ENCODE measurements at regions not wholly inside any gene's neighbourhood (a gene's known extent, or its start where the extent isn't known, plus 50 kb on each side); places are given as distances from the start of the nearest gene placed in this dataset.

- FAIRE-seq: no peak
- TF ChIP-seq POLR2A (IDR thresholded peaks at IDR 0.05; ENCODE audit: low read depth, low read length): no peak
Measured at GRCh38 chr13:71055644-71056043, 811.4 kb downstream of the DACH1 start.

GRCh38 chr13:71055047-71055446, 812.0 kb downstream of the DACH1 start:
- FAIRE-seq: no peak
- DNase-seq (ENCODE audit: insufficient read length, low spot score): no peak
- TF ChIP-seq POLR2A (IDR thresholded peaks at IDR 0.05; ENCODE audit: low read depth, low read length): no peak

More at GRCh38 chr13:71055644-71056043, 811.4 kb downstream of the DACH1 start:
- no peak for DNase-seq (ENCODE audit: insufficient read length, low spot score)

GRCh38 chr13:71054358-71054757, 812.6 kb downstream of the DACH1 start:
- FAIRE-seq: no peak
- no peak for DNase-seq (ENCODE audit: insufficient read length, low spot score)
- no peak for TF ChIP-seq POLR2A (IDR thresholded peaks at IDR 0.05; ENCODE audit: low read depth, low read length)

- TF ChIP-seq POLR2A (IDR thresholded peaks at IDR 0.05; ENCODE audit: low read depth, low read length): no peak
- no peak for FAIRE-seq
Measured at GRCh38 chr13:71051573-71051972, 815.4 kb downstream of the DACH1 start.

GRCh38 chr13:71046360-71047079, 820.5 kb downstream of the DACH1 start:
- no peak for TF ChIP-seq POLR2A (IDR thresholded peaks at IDR 0.05; ENCODE audit: low read depth, low read length)
- DNase-seq (ENCODE audit: insufficient read length, low spot score) (no peak), FAIRE-seq (no peak)

More at GRCh38 chr13:71051573-71051972, 815.4 kb downstream of the DACH1 start:
- DNase-seq (ENCODE audit: insufficient read length, low spot score): no peak

- TF ChIP-seq POLR2A (IDR thresholded peaks at IDR 0.05; ENCODE audit: low read depth, low read length): no peak
- DNase-seq (ENCODE audit: insufficient read length, low spot score) (no peak), FAIRE-seq (no peak)
Measured at GRCh38 chr13:71045101-71045500, 821.9 kb downstream of the DACH1 start.

- no peak for FAIRE-seq
Measured at GRCh38 chr13:71039440-71039839, 827.6 kb downstream of the DACH1 start.

GRCh38 chr13:71034018-71034417, 833.0 kb downstream of the DACH1 start:
- no peak for DNase-seq (ENCODE audit: insufficient read length, low spot score)
- no peak for TF ChIP-seq POLR2A (IDR thresholded peaks at IDR 0.05; ENCODE audit: low read depth, low read length)
- FAIRE-seq: no peak

More at GRCh38 chr13:71039440-71039839, 827.6 kb downstream of the DACH1 start:
- TF ChIP-seq POLR2A (IDR thresholded peaks at IDR 0.05; ENCODE audit: low read depth, low read length): no peak
- DNase-seq (ENCODE audit: insufficient read length, low spot score): no peak

- DNase-seq (ENCODE audit: insufficient read length, low spot score) (no peak), FAIRE-seq (no peak)
- no peak for TF ChIP-seq POLR2A (IDR thresholded peaks at IDR 0.05; ENCODE audit: low read depth, low read length)
Measured at GRCh38 chr13:71033026-71033425, 834.0 kb downstream of the DACH1 start.

- TF ChIP-seq POLR2A (IDR thresholded peaks at IDR 0.05; ENCODE audit: low read depth, low read length): no peak
- FAIRE-seq: no peak
Measured at GRCh38 chr13:71030784-71031183, 836.2 kb downstream of the DACH1 start.

GRCh38 chr13:71028884-71029283, 838.1 kb downstream of the DACH1 start:
- no peak for TF ChIP-seq POLR2A (IDR thresholded peaks at IDR 0.05; ENCODE audit: low read depth, low read length)
- FAIRE-seq (no peak), DNase-seq (ENCODE audit: insufficient read length, low spot score) (no peak)

More at GRCh38 chr13:71030784-71031183, 836.2 kb downstream of the DACH1 start:
- no peak for DNase-seq (ENCODE audit: insufficient read length, low spot score)

GRCh38 chr13:71021825-71022422, 845.1 kb downstream of the DACH1 start:
- DNase-seq (ENCODE audit: insufficient read length, low spot score): no peak
- TF ChIP-seq POLR2A (IDR thresholded peaks at IDR 0.05; ENCODE audit: low read depth, low read length): no peak
- no peak for FAIRE-seq

GRCh38 chr13:71018995-71019394, 848.0 kb downstream of the DACH1 start:
- DNase-seq (ENCODE audit: insufficient read length, low spot score) (no peak), FAIRE-seq (no peak)
- TF ChIP-seq POLR2A (IDR thresholded peaks at IDR 0.05; ENCODE audit: low read depth, low read length): no peak

- no peak for TF ChIP-seq POLR2A (IDR thresholded peaks at IDR 0.05; ENCODE audit: low read depth, low read length)
- FAIRE-seq: no peak
- DNase-seq (ENCODE audit: insufficient read length, low spot score): no peak
Measured at GRCh38 chr13:71018544-71018943, 848.5 kb downstream of the DACH1 start.

- FAIRE-seq (no peak), DNase-seq (ENCODE audit: insufficient read length, low spot score) (no peak)
- TF ChIP-seq POLR2A (IDR thresholded peaks at IDR 0.05; ENCODE audit: low read depth, low read length): no peak
Measured at GRCh38 chr13:71017607-71018006, 849.4 kb downstream of the DACH1 start.
